K562 (cell line): ENCODE measurements at regions not wholly inside any gene's neighbourhood (a gene's known extent, or its start where the extent isn't known, plus 50 kb on each side); places are given as distances from the start of the nearest gene placed in this dataset.

Experiments
- CTCF ChIP-seq, 3 experiments: IDR thresholded peaks in 2 of 3; conservative IDR thresholded peaks in 1 of 3; 2 replicates each; pipeline ENCODE4 v1.5.1; 2011 to 2012; ENCODE audit warnings: low read length in 3 of 3, mild to moderate bottlenecking in 3 of 3, control low read depth in 2 of 3, improper control_type of control experiment in 1 of 3, inconsistent platforms in 1 of 3, low read depth in 1 of 3, mixed read lengths in 1 of 3, moderate library complexity in 1 of 3; ENCODE audit not compliant: insufficient read depth in 2 of 3
- GATAD2B ChIP-seq: fragments of 450-650 bp; IDR thresholded peaks from 2 replicates; pipeline ENCODE4 v1.6.1; 2017; ENCODE audit warnings: mild to moderate bottlenecking, borderline replicate concordance
- MECOM ChIP-seq: fragments of 250-450 bp; sonication (Bioruptor Pico); IDR thresholded peaks from 2 replicates; pipeline ENCODE4 v1.8.0; 2022; ENCODE audit warnings: inconsistent platforms
- NFYB ChIP-seq: IDR thresholded peaks from 2 replicates; pipeline ENCODE4 v1.6.1; 2011; ENCODE audit warnings: mild to moderate bottlenecking, moderate library complexity; ENCODE audit not compliant: insufficient read length; ENCODE audit errors: extremely low read depth
- NRF1 ChIP-seq, 2 experiments: fragments of 450-650 bp; IDR thresholded peaks in 1 of 2; conservative IDR thresholded peaks in 1 of 2; 2 replicates each; pipeline ENCODE4 v1.6.1; 2014; ENCODE audit warnings: mild to moderate bottlenecking in 2 of 2
- RNF2 ChIP-seq: sonication (generic); IDR thresholded peaks from 2 replicates; pipeline ENCODE4 v1.6.1; 2016
- YBX1 ChIP-seq: fragments of 450-650 bp; IDR thresholded peaks from 2 replicates; pipeline ENCODE4 v1.7.1; 2016; ENCODE audit warnings: mild to moderate bottlenecking
- ZNF644 ChIP-seq: fragments of 200-800 bp; sonication (Bioruptor generic); IDR thresholded peaks from 2 replicates; pipeline ENCODE4 v1.6.1; 2016; ENCODE audit warnings: low read depth, missing genetic modification characterization, missing compliant biosample characterization
- TF ChIP-seq, protein P1 (sequence below): sonication (generic); formaldehyde crosslinking; IDR thresholded peaks from 2 replicates; pipeline ENCODE4 v1.8.0; 2022; ENCODE audit warnings: mild to moderate bottlenecking, missing genetic modification reagents, borderline replicate concordance
- TF ChIP-seq, protein P2 (sequence below), 2 experiments: fragments of 450-650 bp in 1 of 2; IDR thresholded peaks; 2 replicates each; pipeline ENCODE4 v1.6.1; 2011 to 2017; ENCODE audit warnings: low read depth in 2 of 2, antibody characterized with exemption in 1 of 2, borderline replicate concordance in 1 of 2, low read length in 1 of 2, mild to moderate bottlenecking in 1 of 2, mixed read lengths in 1 of 2; ENCODE audit not compliant: control insufficient read depth in 1 of 2

GRCh38 chr3:124360563-124360962, 368.6 kb upstream of the ROPN1 start:
- TF ChIP-seq, protein P1, sequence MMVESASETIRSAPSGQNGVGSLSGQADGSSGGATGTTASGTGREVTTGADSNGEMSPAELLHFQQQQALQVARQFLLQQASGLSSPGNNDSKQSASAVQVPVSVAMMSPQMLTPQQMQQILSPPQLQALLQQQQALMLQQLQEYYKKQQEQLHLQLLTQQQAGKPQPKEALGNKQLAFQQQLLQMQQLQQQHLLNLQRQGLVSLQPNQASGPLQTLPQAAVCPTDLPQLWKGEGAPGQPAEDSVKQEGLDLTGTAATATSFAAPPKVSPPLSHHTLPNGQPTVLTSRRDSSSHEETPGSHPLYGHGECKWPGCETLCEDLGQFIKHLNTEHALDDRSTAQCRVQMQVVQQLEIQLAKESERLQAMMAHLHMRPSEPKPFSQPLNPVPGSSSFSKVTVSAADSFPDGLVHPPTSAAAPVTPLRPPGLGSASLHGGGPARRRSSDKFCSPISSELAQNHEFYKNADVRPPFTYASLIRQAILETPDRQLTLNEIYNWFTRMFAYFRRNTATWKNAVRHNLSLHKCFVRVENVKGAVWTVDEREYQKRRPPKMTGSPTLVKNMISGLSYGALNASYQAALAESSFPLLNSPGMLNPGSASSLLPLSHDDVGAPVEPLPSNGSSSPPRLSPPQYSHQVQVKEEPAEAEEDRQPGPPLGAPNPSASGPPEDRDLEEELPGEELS (CRISPR knock-in tag): no peak
- no peak for TF ChIP-seq GATAD2B
- no peak for TF ChIP-seq CTCF (IDR thresholded peaks at IDR 0.05 in 2 of 3, conservative IDR thresholded peaks at IDR 0.05 in 1 of 3; ENCODE audit: insufficient read depth in 2 of 3, low read depth in 1 of 3, low read length in 3 of 3)
- no peak for TF ChIP-seq NFYB
- TF ChIP-seq NRF1 (conservative IDR thresholded peaks at IDR 0.05 in 1 of 2, IDR thresholded peaks at IDR 0.05 in 1 of 2): no peak
- TF ChIP-seq MECOM (CRISPR knock-in tag): no peak
- TF ChIP-seq RNF2: no peak
- no peak for TF ChIP-seq ZNF644
- TF ChIP-seq, protein P2, sequence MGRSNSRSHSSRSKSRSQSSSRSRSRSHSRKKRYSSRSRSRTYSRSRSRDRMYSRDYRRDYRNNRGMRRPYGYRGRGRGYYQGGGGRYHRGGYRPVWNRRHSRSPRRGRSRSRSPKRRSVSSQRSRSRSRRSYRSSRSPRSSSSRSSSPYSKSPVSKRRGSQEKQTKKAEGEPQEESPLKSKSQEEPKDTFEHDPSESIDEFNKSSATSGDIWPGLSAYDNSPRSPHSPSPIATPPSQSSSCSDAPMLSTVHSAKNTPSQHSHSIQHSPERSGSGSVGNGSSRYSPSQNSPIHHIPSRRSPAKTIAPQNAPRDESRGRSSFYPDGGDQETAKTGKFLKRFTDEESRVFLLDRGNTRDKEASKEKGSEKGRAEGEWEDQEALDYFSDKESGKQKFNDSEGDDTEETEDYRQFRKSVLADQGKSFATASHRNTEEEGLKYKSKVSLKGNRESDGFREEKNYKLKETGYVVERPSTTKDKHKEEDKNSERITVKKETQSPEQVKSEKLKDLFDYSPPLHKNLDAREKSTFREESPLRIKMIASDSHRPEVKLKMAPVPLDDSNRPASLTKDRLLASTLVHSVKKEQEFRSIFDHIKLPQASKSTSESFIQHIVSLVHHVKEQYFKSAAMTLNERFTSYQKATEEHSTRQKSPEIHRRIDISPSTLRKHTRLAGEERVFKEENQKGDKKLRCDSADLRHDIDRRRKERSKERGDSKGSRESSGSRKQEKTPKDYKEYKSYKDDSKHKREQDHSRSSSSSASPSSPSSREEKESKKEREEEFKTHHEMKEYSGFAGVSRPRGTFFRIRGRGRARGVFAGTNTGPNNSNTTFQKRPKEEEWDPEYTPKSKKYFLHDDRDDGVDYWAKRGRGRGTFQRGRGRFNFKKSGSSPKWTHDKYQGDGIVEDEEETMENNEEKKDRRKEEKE (IDR thresholded peaks at IDR 0.05; ENCODE audit: borderline replicate concordance in 1 of 2, control insufficient read depth in 1 of 2, low read depth in 2 of 2, low read length in 1 of 2): no peak
- TF ChIP-seq YBX1: no peak
